Liver (tissue), 3 donors: ENCODE measurements at regions not wholly inside any gene's neighbourhood (a gene's known extent, or its start where the extent isn't known, plus 50 kb on each side); places are given as distances from the start of the nearest gene placed in this dataset.

Experiments
- GABPA ChIP-seq, 2 donors: IDR thresholded peaks in 1 of 2; conservative IDR thresholded peaks in 1 of 2; 2 replicates each; pipeline ENCODE4 v1.6.1; 2016; ENCODE audit warnings: antibody characterized with exemption in 2 of 2, mild to moderate bottlenecking in 1 of 2, moderate library complexity in 1 of 2
- RAD21 ChIP-seq, 2 donors: IDR thresholded peaks; 2 replicates each; pipeline ENCODE4 v1.6.1; 2016; ENCODE audit warnings: antibody characterized with exemption in 2 of 2, mild to moderate bottlenecking in 2 of 2
- TF ChIP-seq, protein P1 (sequence below): fragments of 150-350 bp; IDR thresholded peaks from 2 replicates; pipeline ENCODE4 v1.5.1; 2017; ENCODE audit warnings: improper control_type of control experiment, low read depth, low read length; ENCODE audit not compliant: missing input control
- donor health status: healthy.
- donor health status: healthy.

DNA sequence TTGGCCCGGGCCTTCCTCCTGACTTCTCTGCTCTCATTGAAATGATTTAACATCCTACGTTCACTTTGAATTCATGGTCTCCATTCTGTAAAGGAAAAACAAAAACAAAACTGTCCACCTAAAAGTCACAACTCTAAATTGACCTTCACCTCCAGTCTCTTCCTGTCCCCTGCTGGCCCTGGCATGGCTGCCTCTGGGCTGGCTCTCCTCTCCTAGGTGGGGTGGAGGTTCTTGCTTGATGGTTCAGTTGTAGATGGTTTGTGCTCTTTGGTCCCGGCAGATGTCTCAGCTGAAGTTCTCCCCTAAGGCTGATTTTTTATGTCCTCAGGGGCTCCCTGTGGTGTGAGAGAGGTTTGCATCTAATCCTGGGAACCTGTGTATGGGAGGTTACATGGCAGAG is 121.1 kb downstream of the ACKR3 start:
- TF ChIP-seq RAD21 (IDR thresholded peaks at IDR 0.05) (no peak), GABPA (IDR thresholded peaks at IDR 0.05 in 1 of 2, conservative IDR thresholded peaks at IDR 0.05 in 1 of 2) (no peak)
- TF ChIP-seq, protein P1, sequence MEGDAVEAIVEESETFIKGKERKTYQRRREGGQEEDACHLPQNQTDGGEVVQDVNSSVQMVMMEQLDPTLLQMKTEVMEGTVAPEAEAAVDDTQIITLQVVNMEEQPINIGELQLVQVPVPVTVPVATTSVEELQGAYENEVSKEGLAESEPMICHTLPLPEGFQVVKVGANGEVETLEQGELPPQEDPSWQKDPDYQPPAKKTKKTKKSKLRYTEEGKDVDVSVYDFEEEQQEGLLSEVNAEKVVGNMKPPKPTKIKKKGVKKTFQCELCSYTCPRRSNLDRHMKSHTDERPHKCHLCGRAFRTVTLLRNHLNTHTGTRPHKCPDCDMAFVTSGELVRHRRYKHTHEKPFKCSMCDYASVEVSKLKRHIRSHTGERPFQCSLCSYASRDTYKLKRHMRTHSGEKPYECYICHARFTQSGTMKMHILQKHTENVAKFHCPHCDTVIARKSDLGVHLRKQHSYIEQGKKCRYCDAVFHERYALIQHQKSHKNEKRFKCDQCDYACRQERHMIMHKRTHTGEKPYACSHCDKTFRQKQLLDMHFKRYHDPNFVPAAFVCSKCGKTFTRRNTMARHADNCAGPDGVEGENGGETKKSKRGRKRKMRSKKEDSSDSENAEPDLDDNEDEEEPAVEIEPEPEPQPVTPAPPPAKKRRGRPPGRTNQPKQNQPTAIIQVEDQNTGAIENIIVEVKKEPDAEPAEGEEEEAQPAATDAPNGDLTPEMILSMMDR: no peak
